Fibroblast of pulmonary artery (primary cell): ENCODE measurements at regions not wholly inside any gene's neighbourhood (a gene's known extent, or its start where the extent isn't known, plus 50 kb on each side); places are given as distances from the start of the nearest gene placed in this dataset.

Experiments
- DNase-seq: peaks from one replicate; pipeline ENCODE4 v3.0.0-alpha.2; 2010; ENCODE audit warnings: low read depth
- H3K4me3 ChIP-seq: replicated peaks from 2 replicates; pipeline ENCODE4 v1.5.1; 2011; ENCODE audit warnings: low read depth, mild to moderate bottlenecking, control low read depth, low read length, moderate library complexity
- CTCF ChIP-seq: IDR thresholded peaks from 2 replicates; pipeline ENCODE4 v1.5.1; 2011; ENCODE audit warnings: mild to moderate bottlenecking, control low read depth, low read length, inconsistent platforms; ENCODE audit errors: missing control alignments

GRCh38 chr6:81071121-81071520, 681.4 kb downstream of the TENT5A start:
- DNase-seq = no peak
- no peak overlapping the region for H3K4me3 ChIP-seq
- no peak for TF ChIP-seq CTCF

GRCh38 chr6:81067057-81067456, 685.4 kb downstream of the TENT5A start:
- DNase-seq = no peak
- no peak overlapping the region for H3K4me3 ChIP-seq
- no peak for TF ChIP-seq CTCF

GRCh38 chr6:81063891-81064290, 688.6 kb downstream of the TENT5A start:
- TF ChIP-seq CTCF = no peak
- peak; percentile 6 for DNase-seq
- H3K4me3 ChIP-seq = no peak overlapping the region

GRCh38 chr6:81054036-81054435, 698.4 kb downstream of the TENT5A start:
- no peak for DNase-seq
- TF ChIP-seq CTCF = no peak
- H3K4me3 ChIP-seq = no peak overlapping the region

GRCh38 chr6:81051952-81052351, 700.5 kb downstream of the TENT5A start:
- no peak for TF ChIP-seq CTCF
- no peak overlapping the region for H3K4me3 ChIP-seq
- no peak for DNase-seq

- no peak for TF ChIP-seq CTCF
- DNase-seq = peak; percentile 32
- no peak overlapping the region for H3K4me3 ChIP-seq
Observed at GRCh38 chr6:81049425-81050042, 702.9 kb downstream of the TENT5A start.

GRCh38 chr6:81031416-81031815, 721.1 kb downstream of the TENT5A start:
- DNase-seq = peak; percentile 16
- TF ChIP-seq CTCF = no peak
- no peak overlapping the region for H3K4me3 ChIP-seq
